Effector memory CD8-positive, alpha-beta T cell (primary cell): ENCODE measurements at regions not wholly inside any gene's neighbourhood (a gene's known extent, or its start where the extent isn't known, plus 50 kb on each side); places are given as distances from the start of the nearest gene placed in this dataset.

Source experiments
- ATAC-seq: fragments of 150-1000 bp; cut with Tn5 transposase; replicated peaks from 2 replicates; pipeline ENCODE4 v1.10.0; 2021; ENCODE audit warnings: mild to moderate bottlenecking, moderate library complexity
- DNase-seq, 3 experiments: peaks; one replicate each; pipeline ENCODE4 v3.0.0; 2021
- H3K27ac Mint-ChIP-seq, 2 donors: one replicate each; pipeline ENCODE4 v1.8.0; 2022; ENCODE audit warnings: mild to moderate bottlenecking in 2 of 2, mixed read lengths in 2 of 2, moderate library complexity in 2 of 2
- H3K27me3 Mint-ChIP-seq, 2 donors: one replicate each; pipeline ENCODE4 v1.8.0; 2022; ENCODE audit warnings: mixed read lengths in 2 of 2
- H3K36me3 Mint-ChIP-seq: one replicate; pipeline ENCODE4 v1.8.0; 2022; ENCODE audit warnings: mild to moderate bottlenecking, moderate library complexity, mixed read lengths; ENCODE audit not compliant: insufficient read depth
- H3K4me1 Mint-ChIP-seq, 2 donors: one replicate each; pipeline ENCODE4 v1.8.0; 2022; ENCODE audit warnings: low read depth in 2 of 2, mixed read lengths in 2 of 2
- H3K4me3 Mint-ChIP-seq, 2 donors: one replicate each; pipeline ENCODE4 v1.8.0; 2022; ENCODE audit warnings: mild to moderate bottlenecking in 2 of 2, mixed read lengths in 2 of 2, moderate library complexity in 2 of 2
- H3K9me3 Mint-ChIP-seq, 2 donors: one replicate each; pipeline ENCODE4 v1.8.0; 2022; ENCODE audit warnings: mixed read lengths in 2 of 2

DNA sequence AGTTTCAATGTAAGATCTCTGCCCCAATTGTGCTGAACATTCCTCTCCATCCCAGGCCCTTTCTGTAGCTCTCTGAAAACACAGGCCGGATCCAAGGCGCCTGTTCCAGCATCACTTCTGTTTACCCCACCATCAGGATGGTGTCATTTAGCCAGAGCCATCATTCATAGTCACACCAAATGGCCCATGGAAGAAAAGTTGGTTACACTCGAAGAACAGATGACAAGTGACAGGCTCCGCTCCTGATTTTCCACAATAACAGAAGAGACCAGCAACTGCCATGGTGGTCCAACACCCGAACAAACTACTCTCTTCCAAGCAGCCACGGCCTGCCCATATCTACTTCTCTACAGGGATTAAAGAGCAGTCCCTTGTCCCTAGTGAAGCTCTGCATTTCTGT lies 59.9 kb upstream of the PROX1 start:
- H3K27ac Mint-ChIP-seq, result no peak overlapping the region
- ATAC-seq, result no peak
- no peak for DNase-seq
- H3K4me1 Mint-ChIP-seq, result no peaks in the 10 kb centered on the region
- no peak overlapping the region for H3K4me3 Mint-ChIP-seq
- H3K27me3 Mint-ChIP-seq, result no peaks in the 10 kb centered on the region
- no peaks in the 10 kb centered on the region for H3K36me3 Mint-ChIP-seq
- H3K9me3 Mint-ChIP-seq, result peaks cover 7 to 25% of the 10 kb centered on the region in 2 donors

GRCh38 chr1:213929398-213929797 lies 58.4 kb upstream of the PROX1 start:
- Mint-ChIP-seq H3K4me1 (no peaks in the 10 kb centered on the region), H3K36me3 (no peaks in the 10 kb centered on the region), H3K9me3 (peaks cover 5 to 26% of the 10 kb centered on the region in 2 donors), H3K4me3 (no peak overlapping the region), H3K27ac (no peak overlapping the region), H3K27me3 (no peaks in the 10 kb centered on the region)
- ATAC-seq (no peak), DNase-seq (no peak)

DNA sequence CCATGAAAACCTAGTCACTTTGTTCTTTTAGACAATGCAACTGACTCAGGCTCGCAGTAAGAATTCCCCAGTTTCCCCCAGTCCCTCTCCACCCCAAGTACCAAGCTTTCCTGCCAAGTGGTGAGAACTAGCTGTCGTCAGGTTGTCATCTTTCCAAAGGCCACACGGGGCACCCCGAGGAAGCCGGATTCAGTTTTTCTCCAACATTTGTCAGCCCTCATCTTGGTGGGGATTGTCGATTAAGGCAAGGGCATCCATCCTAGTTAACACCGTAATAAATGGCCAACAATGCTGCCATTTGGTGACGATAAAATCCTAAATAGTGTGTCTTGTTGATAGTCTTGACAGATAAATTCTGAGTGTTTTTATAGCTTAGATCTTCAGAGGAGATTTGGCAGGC lies 55.9 kb upstream of the PROX1 start:
- DNase-seq, result no peak
- Mint-ChIP-seq H3K27me3 (no peaks in the 10 kb centered on the region), H3K9me3 (peaks cover 3 to 15% of the 10 kb centered on the region in 2 donors), H3K4me1 (no peaks in the 10 kb centered on the region), H3K27ac (no peak overlapping the region), H3K4me3 (no peak overlapping the region), H3K36me3 (no peaks in the 10 kb centered on the region)
- no peak for ATAC-seq

- Mint-ChIP-seq H3K4me1 (no peaks in the 10 kb centered on the region), H3K27me3 (no peaks in the 10 kb centered on the region), H3K27ac (no peak overlapping the region), H3K4me3 (no peak overlapping the region), H3K36me3 (no peaks in the 10 kb centered on the region), H3K9me3 (peaks cover 3 to 15% of the 10 kb centered on the region in 2 donors)
- ATAC-seq, result no peak
- DNase-seq, result no peak
These were observed 54.4 kb upstream of the PROX1 start for GRCh38 chr1:213933336-213933735.

DNA sequence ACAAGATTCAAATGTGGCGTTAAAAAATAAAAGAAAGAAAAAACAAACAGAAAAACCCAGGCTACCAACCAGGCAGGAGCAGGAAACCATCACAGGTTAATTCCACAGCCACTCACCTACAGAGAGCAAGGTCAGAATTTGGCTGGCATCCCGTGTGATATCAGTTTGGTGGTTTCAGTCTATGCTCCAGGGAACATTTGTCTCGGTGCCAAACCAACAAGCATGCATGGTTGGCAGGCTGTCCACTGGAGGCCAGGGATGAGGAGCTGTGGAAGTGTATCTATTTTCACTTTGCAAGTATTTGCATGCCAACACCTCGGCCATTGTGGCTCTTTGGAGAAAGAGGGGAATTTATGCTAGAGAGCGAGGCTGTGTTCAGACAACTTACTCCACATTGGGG lies 53.1 kb upstream of the PROX1 start:
- H3K27me3 Mint-ChIP-seq, result no peaks in the 10 kb centered on the region
- H3K9me3 Mint-ChIP-seq, result peaks cover 6 to 15% of the 10 kb centered on the region in 2 donors
- no peak for ATAC-seq
- no peak overlapping the region for H3K4me3 Mint-ChIP-seq
- DNase-seq, result no peak
- no peaks in the 10 kb centered on the region for H3K36me3 Mint-ChIP-seq
- H3K4me1 Mint-ChIP-seq, result no peaks in the 10 kb centered on the region
- H3K27ac Mint-ChIP-seq, result no peak overlapping the region

DNA sequence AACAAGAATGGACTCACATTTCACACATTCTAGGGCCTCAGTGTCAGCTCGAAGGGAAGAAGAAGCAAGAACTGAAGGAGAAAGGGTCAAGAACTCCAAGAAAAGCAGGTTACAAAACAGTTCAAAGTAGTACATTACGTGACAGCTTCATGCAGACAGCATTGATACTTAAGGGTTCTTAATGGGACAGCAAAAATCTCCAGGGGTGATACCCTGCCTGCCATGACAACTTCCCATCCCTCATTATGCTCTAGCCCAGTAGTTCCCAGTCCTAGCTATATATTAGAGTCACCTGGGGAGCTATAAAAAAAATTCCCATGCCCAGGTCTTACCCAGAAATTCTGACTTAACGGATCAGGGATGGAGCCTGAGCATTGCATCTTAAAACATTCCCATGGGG lies 51.2 kb upstream of the PROX1 start:
- H3K27me3 Mint-ChIP-seq, result no peaks in the 10 kb centered on the region
- H3K9me3 Mint-ChIP-seq, result peaks cover 3 to 8% of the 10 kb centered on the region in 2 donors
- ATAC-seq, result no peak
- H3K4me1 Mint-ChIP-seq, result no peaks in the 10 kb centered on the region
- H3K4me3 Mint-ChIP-seq, result no peak overlapping the region
- no peaks in the 10 kb centered on the region for H3K36me3 Mint-ChIP-seq
- no peak overlapping the region for H3K27ac Mint-ChIP-seq
- DNase-seq, result no peak
